Thyroid gland (tissue), 4 donors: ENCODE measurements at regions not wholly inside any gene's neighbourhood (a gene's known extent, or its start where the extent isn't known, plus 50 kb on each side); places are given as distances from the start of the nearest gene placed in this dataset.
A peak's percentile ranks its signal among the peaks of the same experiment; 100 is the strongest.

Experiments
- DNase-seq, 2 donors: peaks; one replicate each; pipeline ENCODE4 v3.0.0-alpha.2; 2019
- H3K27ac ChIP-seq, 3 donors: fragments of 200-600 bp; sonication (generic); 1 replicate in 2 of 3; 2 replicates in 1 of 3; pipeline ENCODE4 v1.5.1; 2016 to 2019; ENCODE audit warnings: mild to moderate bottlenecking in 1 of 3, moderate library complexity in 1 of 3
- H3K27me3 ChIP-seq: fragments of 200-600 bp; sonication (generic); one replicate; pipeline ENCODE4 v1.5.1; 2019
- H3K36me3 ChIP-seq, 2 donors: fragments of 200-600 bp; sonication (generic); one replicate each; pipeline ENCODE4 v1.5.1; 2016 to 2019
- H3K4me1 ChIP-seq, 2 donors: fragments of 200-600 bp; sonication (generic); one replicate each; pipeline ENCODE4 v1.5.1; 2017 to 2019
- H3K4me3 ChIP-seq, 3 donors: fragments of 200-600 bp; sonication (generic); replicated peaks in 1 of 3; 1 replicate in 2 of 3; 2 replicates in 1 of 3; pipeline ENCODE4 v1.5.1; 2016; ENCODE audit warnings: mild to moderate bottlenecking in 1 of 3
- H3K9me3 ChIP-seq: fragments of 200-600 bp; sonication (generic); one replicate; pipeline ENCODE4 v1.5.1; 2017
- POLR2A ChIP-seq, 2 donors: fragments of 450-650 bp; IDR thresholded peaks; one replicate each; pipeline ENCODE4 v1.6.1; 2017; ENCODE audit warnings: antibody characterized with exemption in 2 of 2, mild to moderate bottlenecking in 2 of 2, moderate library complexity in 1 of 2
- WGBS, 2 donors: methylation state at CpG; one replicate each; pipeline ENCODE4 v1.1.5; 2017; 5-methylcytosine and 5-hydroxymethylcytosine counted together
- intact Hi-C: fragments of 100-400 bp; cut with DNase I; formaldehyde crosslinking; loops from one replicate; pipeline ENCODE4 v1.15.1; 2023
- TF ChIP-seq, protein P1 (sequence below), 6 experiments: fragments of 200-600 bp in 3 of 6; fragments of 450-650 bp in 3 of 6; sonication (generic) in 3 of 6; IDR thresholded peaks; one replicate each; pipeline ENCODE4 v1.5.1; 2016 to 2019; ENCODE audit warnings: antibody characterized with exemption in 6 of 6, mild to moderate bottlenecking in 2 of 6, inconsistent platforms in 1 of 6, moderate library complexity in 1 of 6

DNA sequence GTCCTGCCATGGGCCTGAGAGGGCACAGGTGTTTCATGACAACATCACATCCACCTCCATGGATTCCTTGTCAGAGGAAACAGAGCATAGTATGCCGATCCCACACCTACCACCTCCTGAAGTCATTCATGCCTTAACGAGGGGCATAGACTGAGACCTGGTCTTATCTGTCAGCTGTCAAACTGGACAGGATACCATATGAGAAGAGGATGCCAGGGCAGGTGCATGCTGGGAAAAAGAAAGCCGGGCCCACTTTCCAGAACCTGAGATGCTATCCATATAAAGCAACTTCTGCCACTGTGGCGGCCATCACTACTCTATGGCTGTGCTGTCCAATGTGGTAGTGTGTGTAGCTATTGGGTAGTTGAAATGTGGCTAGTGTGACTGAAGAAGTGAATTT is 116.0 kb upstream of the SIX2 start:
- Histone ChIP-seq H3K27ac (no peak overlapping the region), H3K27me3 (no peaks in the 10 kb centered on the region), H3K4me3 (no peak overlapping the region), H3K9me3 (no peaks in the 10 kb centered on the region), H3K4me1 (peaks cover 20 to 21% of the 10 kb centered on the region in 2 donors), H3K36me3 (no peaks in the 10 kb centered on the region)
- no peak for TF ChIP-seq POLR2A (IDR thresholded peaks at IDR 0.05)
- TF ChIP-seq, protein P1, sequence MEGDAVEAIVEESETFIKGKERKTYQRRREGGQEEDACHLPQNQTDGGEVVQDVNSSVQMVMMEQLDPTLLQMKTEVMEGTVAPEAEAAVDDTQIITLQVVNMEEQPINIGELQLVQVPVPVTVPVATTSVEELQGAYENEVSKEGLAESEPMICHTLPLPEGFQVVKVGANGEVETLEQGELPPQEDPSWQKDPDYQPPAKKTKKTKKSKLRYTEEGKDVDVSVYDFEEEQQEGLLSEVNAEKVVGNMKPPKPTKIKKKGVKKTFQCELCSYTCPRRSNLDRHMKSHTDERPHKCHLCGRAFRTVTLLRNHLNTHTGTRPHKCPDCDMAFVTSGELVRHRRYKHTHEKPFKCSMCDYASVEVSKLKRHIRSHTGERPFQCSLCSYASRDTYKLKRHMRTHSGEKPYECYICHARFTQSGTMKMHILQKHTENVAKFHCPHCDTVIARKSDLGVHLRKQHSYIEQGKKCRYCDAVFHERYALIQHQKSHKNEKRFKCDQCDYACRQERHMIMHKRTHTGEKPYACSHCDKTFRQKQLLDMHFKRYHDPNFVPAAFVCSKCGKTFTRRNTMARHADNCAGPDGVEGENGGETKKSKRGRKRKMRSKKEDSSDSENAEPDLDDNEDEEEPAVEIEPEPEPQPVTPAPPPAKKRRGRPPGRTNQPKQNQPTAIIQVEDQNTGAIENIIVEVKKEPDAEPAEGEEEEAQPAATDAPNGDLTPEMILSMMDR (IDR thresholded peaks at IDR 0.05): no peak
- WGBS, 2 donors: 92 to 93% methylated on average over 4 of the region's 4 CpGs
- intact Hi-C loops: no loop called here
- DNase-seq: no peak

DNA sequence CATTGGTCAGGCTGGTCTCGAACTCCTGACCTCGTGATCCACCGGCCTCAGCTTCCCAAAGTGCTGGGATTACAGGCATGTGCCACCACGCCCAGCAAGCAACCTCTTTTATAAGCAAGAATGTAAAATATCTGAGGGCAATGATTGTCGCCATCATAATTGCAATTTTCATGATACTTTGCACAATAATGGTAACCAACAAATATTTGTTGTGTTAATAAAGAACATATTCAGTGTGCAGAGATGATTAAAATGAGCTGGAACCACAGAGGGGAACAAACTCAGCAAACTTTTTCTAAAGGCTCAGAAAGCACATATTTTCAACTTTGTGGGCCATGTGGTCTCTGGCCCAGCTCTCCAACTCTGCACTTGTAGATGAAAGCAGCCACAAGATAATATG is 115.2 kb upstream of the SIX2 start:
- no peak for DNase-seq
- no peak overlapping the region for H3K27ac ChIP-seq
- H3K36me3 ChIP-seq: no peaks in the 10 kb centered on the region
- no peak overlapping the region for H3K4me3 ChIP-seq
- intact Hi-C loops: no loop called here
- no peaks in the 10 kb centered on the region for H3K27me3 ChIP-seq
- no peak for TF ChIP-seq POLR2A (IDR thresholded peaks at IDR 0.05)
- H3K4me1 ChIP-seq: peaks cover 24 to 25% of the 10 kb centered on the region in 2 donors
- 96% methylated on average over 5 of the region's 5 CpGs for WGBS, 2 donors
- no peaks in the 10 kb centered on the region for H3K9me3 ChIP-seq

DNA sequence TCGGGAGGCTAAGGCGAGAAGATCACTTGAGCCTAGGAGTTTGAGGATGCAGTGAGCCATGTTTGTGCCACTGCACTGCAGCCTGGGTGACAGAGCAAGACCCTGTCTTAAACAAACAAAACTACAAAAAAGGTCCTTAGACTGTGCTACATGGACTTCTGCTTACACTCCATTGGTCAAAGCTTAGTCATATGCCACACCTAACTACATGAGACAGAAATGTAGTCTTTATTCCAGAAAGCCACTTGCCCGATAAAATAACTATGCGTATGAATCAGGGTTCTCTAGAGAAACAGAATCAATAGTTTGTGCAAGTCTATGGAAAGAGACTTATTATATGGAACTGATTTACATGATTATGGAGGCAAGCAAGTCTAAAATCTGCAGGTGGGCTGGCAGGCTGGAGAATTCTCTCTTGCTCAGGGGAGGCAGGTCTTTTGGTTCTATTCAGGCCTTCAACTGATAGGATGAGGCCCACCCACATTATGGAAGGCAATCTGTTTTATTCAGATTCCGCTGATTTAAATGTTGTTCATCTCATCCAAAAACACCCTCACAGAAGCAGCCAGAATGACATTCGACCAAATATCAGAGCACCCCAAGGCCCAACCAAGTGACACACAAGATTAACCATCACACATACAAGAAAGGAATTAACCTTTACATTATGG is 114.4 kb upstream of the SIX2 start:
- Histone ChIP-seq H3K27ac (no peak overlapping the region), H3K27me3 (no peaks in the 10 kb centered on the region), H3K4me1 (peaks cover 24 to 25% of the 10 kb centered on the region in 2 donors), H3K4me3 (no peak overlapping the region), H3K9me3 (no peaks in the 10 kb centered on the region), H3K36me3 (no peaks in the 10 kb centered on the region)
- intact Hi-C loops: no loop called here
- TF ChIP-seq, protein P1 (IDR thresholded peaks at IDR 0.05): no peak
- TF ChIP-seq POLR2A (IDR thresholded peaks at IDR 0.05): no peak
- WGBS, 2 donors: 79 to 90% methylated on average over 6 of the region's 6 CpGs
- DNase-seq: no peak

DNA sequence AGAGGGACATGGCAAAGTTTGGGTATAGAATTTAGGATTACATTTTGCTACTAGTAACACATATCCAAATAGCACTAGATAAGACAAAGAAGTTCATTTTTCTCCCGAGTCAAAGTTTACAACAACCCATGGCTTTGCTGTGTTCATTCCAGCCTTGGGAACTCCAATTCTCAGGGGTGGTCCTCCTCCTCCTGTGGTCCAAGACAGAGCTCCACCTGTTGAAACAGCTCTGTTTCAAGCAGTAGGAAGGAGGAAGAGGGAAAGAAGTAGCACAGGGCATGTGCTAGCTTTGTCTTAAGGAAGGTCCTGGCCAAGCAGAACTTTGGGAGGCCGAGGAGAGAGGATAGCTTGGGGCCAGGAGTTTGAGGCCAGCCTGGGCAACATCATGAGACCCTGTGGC is 113.8 kb upstream of the SIX2 start:
- Histone ChIP-seq H3K4me3 (no peak overlapping the region), H3K36me3 (no peaks in the 10 kb centered on the region), H3K9me3 (no peaks in the 10 kb centered on the region), H3K4me1 (peaks cover 25 to 27% of the 10 kb centered on the region in 2 donors), H3K27me3 (no peaks in the 10 kb centered on the region), H3K27ac (no peak overlapping the region)
- 86 to 93% methylated on average over 2 of the region's 2 CpGs for WGBS, 2 donors
- no peak for DNase-seq
- TF ChIP-seq, protein P1 (IDR thresholded peaks at IDR 0.05): no peak
- no peak for TF ChIP-seq POLR2A (IDR thresholded peaks at IDR 0.05)
- intact Hi-C loops: no loop called here

DNA sequence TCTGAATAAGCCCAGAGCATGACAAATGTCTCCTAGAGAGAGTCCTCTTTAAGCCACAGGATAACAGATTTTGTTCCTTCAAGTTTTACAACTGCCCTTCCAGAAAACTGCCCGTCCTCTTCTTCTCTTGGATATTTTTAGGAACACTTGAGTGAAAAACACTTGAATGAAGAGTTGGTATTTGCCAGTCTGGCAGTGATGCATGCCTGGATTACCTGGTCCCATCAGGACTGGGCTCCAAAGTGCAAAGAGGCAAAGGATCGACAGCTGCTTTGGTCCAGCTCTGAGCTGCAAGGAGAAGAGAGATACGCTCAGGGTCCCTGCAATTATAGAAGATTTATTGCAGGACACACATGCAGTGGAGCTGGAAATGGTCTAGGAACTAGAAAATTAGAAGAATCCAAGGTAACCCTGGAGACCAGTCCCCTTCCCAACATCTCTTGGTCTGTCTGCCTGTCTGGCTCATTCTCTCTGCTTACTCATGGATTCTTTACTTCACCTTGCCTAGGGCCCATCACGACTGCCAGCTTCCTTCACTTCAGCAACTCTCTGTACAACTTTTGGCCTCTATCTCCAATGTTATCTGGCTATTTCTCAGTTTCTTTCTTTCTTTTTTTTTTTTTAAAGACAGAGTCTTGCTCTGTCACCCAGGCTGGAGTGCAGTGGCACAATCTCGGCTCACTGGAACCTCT is 112.1 kb upstream of the SIX2 start:
- TF ChIP-seq, protein P1 (IDR thresholded peaks at IDR 0.05): no peak
- no peak for TF ChIP-seq POLR2A (IDR thresholded peaks at IDR 0.05)
- intact Hi-C loops: no loop called here
- peak; percentile 76 for DNase-seq
- Histone ChIP-seq H3K4me1 (peaks cover 25 to 31% of the 10 kb centered on the region in 2 donors), H3K36me3 (no peaks in the 10 kb centered on the region), H3K27ac (peak overlapping the region; percentile 54 to 65 (median 64)), H3K4me3 (no peak overlapping the region), H3K9me3 (no peaks in the 10 kb centered on the region), H3K27me3 (no peaks in the 10 kb centered on the region)
- WGBS, 2 donors: 33 to 35% methylated on average over 5 of the region's 5 CpGs
